Upper lobe of left lung (tissue), 6 donors: ENCODE measurements at regions not wholly inside any gene's neighbourhood (a gene's known extent, or its start where the extent isn't known, plus 50 kb on each side); places are given as distances from the start of the nearest gene placed in this dataset.

Experiments used
- ATAC-seq, 2 donors: fragments of 200-7000 bp; cut with Tn5 transposase; one replicate each; pipeline ENCODE4 v1.9.1; 2022; ENCODE audit warnings: mild to moderate bottlenecking in 2 of 2, moderate library complexity in 2 of 2; ENCODE audit not compliant: low FRiP score in 2 of 2
- DNase-seq, 2 donors: peaks; one replicate each; pipeline ENCODE4 v3.0.0-alpha.2; 2019 to 2020
- H3K27ac ChIP-seq, 4 donors: fragments of 200-600 bp; sonication (generic); one replicate each; pipeline ENCODE4 v1.5.1; 2016 to 2019
- H3K27me3 ChIP-seq, 4 donors: fragments of 200-600 bp; sonication (generic); one replicate each; pipeline ENCODE4 v1.5.1; 2017 to 2019
- H3K36me3 ChIP-seq, 4 donors: fragments of 200-600 bp; sonication (generic); one replicate each; pipeline ENCODE4 v1.5.1; 2016 to 2019
- H3K4me1 ChIP-seq, 4 donors: fragments of 200-600 bp; sonication (generic); one replicate each; pipeline ENCODE4 v1.5.1; 2018 to 2019
- H3K4me3 ChIP-seq, 4 donors: fragments of 200-600 bp; sonication (generic); one replicate each; pipeline ENCODE4 v1.5.1; 2017 to 2019; ENCODE audit warnings: mild to moderate bottlenecking in 2 of 4, moderate library complexity in 1 of 4
- H3K9me3 ChIP-seq, 4 donors: fragments of 200-600 bp; sonication (generic); one replicate each; pipeline ENCODE4 v1.5.1; 2018 to 2019
- EP300 ChIP-seq, 4 donors: sonication (generic); formaldehyde crosslinking; IDR thresholded peaks; one replicate each; pipeline ENCODE4 v1.5.1; 2017; ENCODE audit warnings: antibody characterized with exemption in 4 of 4, control low read depth in 2 of 4
- POLR2A ChIP-seq, 4 donors: fragments of 450-650 bp; IDR thresholded peaks; one replicate each; pipeline ENCODE4 v1.5.1; 2016 to 2017; ENCODE audit warnings: antibody characterized with exemption in 4 of 4, mild to moderate bottlenecking in 2 of 4
- POLR2AphosphoS5 ChIP-seq, 2 donors: sonication (generic); formaldehyde crosslinking; IDR thresholded peaks; one replicate each; pipeline ENCODE4 v1.5.1; 2017; ENCODE audit warnings: antibody characterized with exemption in 2 of 2
- WGBS, 2 donors: methylation state at CpG; one replicate each; pipeline ENCODE4 v1.1.5; 2017 to 2018; 5-methylcytosine and 5-hydroxymethylcytosine counted together
- TF ChIP-seq, protein P1 (sequence below), 6 experiments: fragments of 450-650 bp in 4 of 6; fragments of 200-600 bp in 2 of 6; sonication (generic) in 2 of 6; IDR thresholded peaks; one replicate each; pipeline ENCODE4 v1.5.1; 2016 to 2019; ENCODE audit warnings: antibody characterized with exemption in 6 of 6
- donor health status: DM: no; HTN: no; CAD: no; lungs with moderate emphysema.
- donor health status: DM: no; HTN: yes; CAD: no; lungs with severe emphysema.

DNA sequence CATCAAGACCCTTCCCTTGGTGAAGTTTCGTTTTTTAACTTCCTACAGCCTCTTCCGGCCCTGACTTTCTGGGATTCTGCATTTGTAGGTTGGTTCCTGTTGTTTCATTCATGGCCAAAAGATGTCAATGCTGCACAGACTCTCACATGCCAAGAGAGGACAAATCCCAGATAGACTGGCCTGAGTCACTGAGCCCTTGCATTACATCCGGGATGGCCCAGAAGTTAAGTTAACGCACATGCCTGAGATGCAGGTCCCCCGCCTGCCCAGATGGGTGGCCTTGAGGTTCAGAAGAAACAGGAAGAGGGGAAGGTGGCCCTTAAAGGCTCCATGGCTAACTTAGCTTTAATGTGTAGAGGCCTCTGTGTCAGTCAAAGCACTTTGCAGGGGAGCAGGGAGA lies 51.6 kb upstream of the SRGAP3 start:
- WGBS, 2 donors = 79 to 86% methylated on average over 4 to 5 of the region's 5 CpGs
- no peaks in the 10 kb centered on the region for H3K27me3 ChIP-seq
- H3K4me1 ChIP-seq = peaks cover 4 to 7% (median 7%) of the 10 kb centered on the region in 4 donors
- TF ChIP-seq EP300 (IDR thresholded peaks at IDR 0.05) (no peak), POLR2A (IDR thresholded peaks at IDR 0.05) (no peak), POLR2AphosphoS5 (IDR thresholded peaks at IDR 0.05) (no peak)
- TF ChIP-seq, protein P1, sequence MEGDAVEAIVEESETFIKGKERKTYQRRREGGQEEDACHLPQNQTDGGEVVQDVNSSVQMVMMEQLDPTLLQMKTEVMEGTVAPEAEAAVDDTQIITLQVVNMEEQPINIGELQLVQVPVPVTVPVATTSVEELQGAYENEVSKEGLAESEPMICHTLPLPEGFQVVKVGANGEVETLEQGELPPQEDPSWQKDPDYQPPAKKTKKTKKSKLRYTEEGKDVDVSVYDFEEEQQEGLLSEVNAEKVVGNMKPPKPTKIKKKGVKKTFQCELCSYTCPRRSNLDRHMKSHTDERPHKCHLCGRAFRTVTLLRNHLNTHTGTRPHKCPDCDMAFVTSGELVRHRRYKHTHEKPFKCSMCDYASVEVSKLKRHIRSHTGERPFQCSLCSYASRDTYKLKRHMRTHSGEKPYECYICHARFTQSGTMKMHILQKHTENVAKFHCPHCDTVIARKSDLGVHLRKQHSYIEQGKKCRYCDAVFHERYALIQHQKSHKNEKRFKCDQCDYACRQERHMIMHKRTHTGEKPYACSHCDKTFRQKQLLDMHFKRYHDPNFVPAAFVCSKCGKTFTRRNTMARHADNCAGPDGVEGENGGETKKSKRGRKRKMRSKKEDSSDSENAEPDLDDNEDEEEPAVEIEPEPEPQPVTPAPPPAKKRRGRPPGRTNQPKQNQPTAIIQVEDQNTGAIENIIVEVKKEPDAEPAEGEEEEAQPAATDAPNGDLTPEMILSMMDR (IDR thresholded peaks at IDR 0.05) = no peak
- no peak overlapping the region for H3K27ac ChIP-seq
- no peak overlapping the region for H3K4me3 ChIP-seq
- no peaks in the 10 kb centered on the region for H3K36me3 ChIP-seq
- no peak for ATAC-seq
- DNase-seq = no peak
- no peaks in the 10 kb centered on the region for H3K9me3 ChIP-seq

- TF ChIP-seq, protein P1 (IDR thresholded peaks at IDR 0.05) = no peak
- TF ChIP-seq POLR2A (IDR thresholded peaks at IDR 0.05) = no peak
- TF ChIP-seq POLR2AphosphoS5 (IDR thresholded peaks at IDR 0.05) = no peak
- no peak for TF ChIP-seq EP300 (IDR thresholded peaks at IDR 0.05)
- DNase-seq (no peak), ATAC-seq (no peak)
- Histone ChIP-seq H3K27me3 (no peaks in the 10 kb centered on the region), H3K4me3 (no peak overlapping the region), H3K27ac (no peak overlapping the region), H3K36me3 (no peaks in the 10 kb centered on the region), H3K4me1 (peaks cover 4 to 7% (median 7%) of the 10 kb centered on the region in 4 donors), H3K9me3 (no peaks in the 10 kb centered on the region)
- 79 to 83% methylated on average over 10 of the region's 10 CpGs for WGBS, 2 donors
These were observed 52.4 kb upstream of the SRGAP3 start for GRCh38 chr3:9301798-9302197.

GRCh38 chr3:9302425-9303181 lies 53.2 kb upstream of the SRGAP3 start:
- H3K9me3 ChIP-seq = no peaks in the 10 kb centered on the region
- H3K4me1 ChIP-seq = peaks cover 4 to 7% (median 7%) of the 10 kb centered on the region in 4 donors
- no peak overlapping the region for H3K27ac ChIP-seq
- no peak for TF ChIP-seq POLR2AphosphoS5 (IDR thresholded peaks at IDR 0.05)
- TF ChIP-seq EP300 (IDR thresholded peaks at IDR 0.05) = no peak
- TF ChIP-seq, protein P1 (IDR thresholded peaks at IDR 0.05) = peak; percentile 77 to 94 (median 88)
- no peak for TF ChIP-seq POLR2A (IDR thresholded peaks at IDR 0.05)
- peak; percentile 75 to 76 for DNase-seq
- WGBS, 2 donors = 21 to 25% methylated on average over 14 to 20 of the region's 24 CpGs
- H3K36me3 ChIP-seq = no peaks in the 10 kb centered on the region
- peak overlapping the region in 3 of 4 donors; percentile 2 to 27 (median 3) for H3K4me3 ChIP-seq
- no peaks in the 10 kb centered on the region for H3K27me3 ChIP-seq
- peak; percentile 92 to 96 for ATAC-seq

DNA sequence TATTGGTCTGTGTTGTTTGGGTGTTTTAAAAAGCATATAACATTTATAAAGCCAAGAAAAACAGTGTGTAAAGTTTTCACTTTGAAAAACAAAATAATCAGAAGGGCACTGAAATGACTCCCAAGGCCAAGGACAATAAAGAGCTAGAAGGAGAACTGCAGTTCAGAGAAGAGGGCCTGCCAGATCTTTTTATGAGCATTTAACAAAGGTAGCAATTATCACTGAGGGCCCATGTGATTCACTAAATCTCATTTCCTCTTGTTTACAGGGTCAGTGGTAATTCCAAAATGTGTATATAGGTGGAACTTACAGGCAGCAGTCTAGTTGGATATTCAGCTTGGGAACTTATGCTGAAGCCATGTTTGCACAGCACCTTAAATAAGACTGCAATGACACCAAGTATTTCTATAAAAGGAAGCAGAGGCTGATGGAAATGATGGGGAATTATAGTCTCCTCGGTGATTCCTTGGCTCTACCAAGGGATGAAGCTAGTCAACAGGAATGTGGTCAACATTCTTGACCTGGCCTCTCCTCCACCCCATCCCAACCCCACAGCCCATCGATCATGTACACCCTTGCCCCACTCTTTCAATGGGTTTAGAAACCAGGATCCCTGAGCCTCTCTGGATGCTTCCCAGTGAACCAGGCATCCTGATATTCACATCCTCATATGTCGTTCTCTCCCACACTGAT lies 54.4 kb upstream of the THUMPD3 start:
- Histone ChIP-seq H3K27me3 (no peaks in the 10 kb centered on the region), H3K4me3 (no peak overlapping the region), H3K36me3 (no peaks in the 10 kb centered on the region), H3K4me1 (no peaks in the 10 kb centered on the region), H3K27ac (no peak overlapping the region), H3K9me3 (no peaks in the 10 kb centered on the region)
- WGBS, 2 donors = 67 to 95% methylated on average over 3 of the region's 3 CpGs
- ATAC-seq (no peak), DNase-seq (no peak)
- no peak for TF ChIP-seq POLR2AphosphoS5 (IDR thresholded peaks at IDR 0.05)
- TF ChIP-seq POLR2A (IDR thresholded peaks at IDR 0.05) = no peak
- TF ChIP-seq, protein P1 (IDR thresholded peaks at IDR 0.05) = no peak
- no peak for TF ChIP-seq EP300 (IDR thresholded peaks at IDR 0.05)
